DOHH2 (cell line): ENCODE measurements at regions not wholly inside any gene's neighbourhood (a gene's known extent, or its start where the extent isn't known, plus 50 kb on each side); places are given as distances from the start of the nearest gene placed in this dataset.

Experiments
- H3F3A ChIP-seq: fragments of 200-600 bp; sonication (generic), shearing (Covaris generic); 2 replicates; pipeline ENCODE4 v1.6.0; 2016; ENCODE audit warnings: antibody characterized with exemption, mild to moderate bottlenecking; ENCODE audit not compliant: control insufficient read depth, insufficient read depth
- H3K27ac ChIP-seq: fragments of 200-600 bp; sonication (generic); 2 replicates; pipeline ENCODE4 v1.5.1; 2014; ENCODE audit warnings: low read depth, mild to moderate bottlenecking, low read length, moderate library complexity
- H3K27me3 ChIP-seq: fragments of 200-600 bp; sonication (generic); 2 replicates; pipeline ENCODE4 v1.6.1; 2014; ENCODE audit warnings: mild to moderate bottlenecking, low read length, mixed read lengths; ENCODE audit not compliant: control insufficient read depth
- H3K36me3 ChIP-seq: fragments of 200-600 bp; sonication (generic); 2 replicates; pipeline ENCODE4 v1.6.1; 2014; ENCODE audit warnings: mild to moderate bottlenecking, low read length, moderate library complexity, mixed read lengths; ENCODE audit not compliant: control insufficient read depth
- H3K4me1 ChIP-seq: fragments of 200-600 bp; sonication (generic); 2 replicates; pipeline ENCODE4 v1.6.1; 2014; ENCODE audit warnings: mild to moderate bottlenecking, low read length, mixed read lengths; ENCODE audit not compliant: control insufficient read depth
- H3K4me2 ChIP-seq: fragments of 200-600 bp; sonication (generic); 2 replicates; pipeline ENCODE4 v1.6.0; 2014; ENCODE audit warnings: mild to moderate bottlenecking, low read length, moderate library complexity
- H3K4me3 ChIP-seq: fragments of 200-600 bp; sonication (generic); 2 replicates; pipeline ENCODE4 v1.5.1; 2014; ENCODE audit warnings: mild to moderate bottlenecking, low read length, mixed read lengths
- H3K79me2 ChIP-seq: fragments of 200-600 bp; sonication (generic); 2 replicates; pipeline ENCODE4 v1.6.1; 2014; ENCODE audit warnings: mild to moderate bottlenecking, low read length, mixed read lengths; ENCODE audit not compliant: control insufficient read depth
- H3K9me2 ChIP-seq: fragments of 200-600 bp; sonication (generic); replicated peaks from 2 replicates; pipeline ENCODE4 v1.6.1; 2014; ENCODE audit warnings: mild to moderate bottlenecking, low read length, mixed read lengths; ENCODE audit not compliant: control insufficient read depth
- H3K9me3 ChIP-seq: fragments of 200-600 bp; sonication (generic); 2 replicates; pipeline ENCODE4 v1.6.1; 2014; ENCODE audit warnings: antibody characterized with exemption, low read length, mixed read lengths; ENCODE audit not compliant: control insufficient read depth, insufficient read depth
- H4K20me1 ChIP-seq: fragments of 200-600 bp; sonication (generic); 2 replicates; pipeline ENCODE4 v1.6.0; 2014; ENCODE audit warnings: low read depth, mild to moderate bottlenecking, antibody characterized with exemption, low read length, moderate library complexity; ENCODE audit not compliant: control insufficient read depth, insufficient read depth
- CTCF ChIP-seq: fragments of 200-600 bp; sonication (generic); IDR thresholded peaks from one replicate; pipeline ENCODE4 v1.5.1; 2014; ENCODE audit warnings: antibody characterized with exemption, mild to moderate bottlenecking, low read depth, low read length; ENCODE audit not compliant: poor library complexity, severe bottlenecking
- EZH2phosphoT487 ChIP-seq: fragments of 200-600 bp; sonication (generic); IDR thresholded peaks from 2 replicates; pipeline ENCODE4 v1.6.1; 2017; ENCODE audit warnings: borderline replicate concordance, mild to moderate bottlenecking, antibody characterized with exemption, low read length, moderate library complexity, mixed read lengths

DNA sequence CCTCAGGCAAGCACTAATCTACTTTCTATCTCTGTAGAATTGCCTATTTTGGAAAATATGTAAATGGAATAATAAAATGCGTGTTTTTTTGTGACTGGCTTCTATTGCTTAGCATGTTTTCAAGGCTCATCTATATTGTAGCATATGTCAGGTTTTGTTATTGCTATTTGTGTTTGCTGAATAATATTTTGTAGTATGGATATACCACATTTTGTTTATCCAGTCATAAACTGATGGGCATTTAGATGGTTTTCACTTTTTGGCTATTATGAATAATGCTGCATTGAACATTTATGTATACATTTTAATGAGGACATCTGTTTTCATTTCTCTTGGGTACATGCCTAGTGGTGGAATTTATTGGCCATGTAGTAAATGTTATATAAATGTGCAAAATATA, 183.3 kb upstream of the ZP4 start:
- Histone ChIP-seq H3K36me3 (no peaks in the 10 kb centered on the region), H3K79me2 (no peaks in the 10 kb centered on the region), H3K9me3 (no peaks in the 10 kb centered on the region), H3K9me2 (no peaks in the 10 kb centered on the region), H4K20me1 (no peaks in the 10 kb centered on the region), H3F3A (no peaks in the 10 kb centered on the region), H3K27ac (no peak overlapping the region), H3K27me3 (no peaks in the 10 kb centered on the region), H3K4me1 (no peaks in the 10 kb centered on the region), H3K4me3 (no peak overlapping the region), H3K4me2 (no peak overlapping the region)
- TF ChIP-seq CTCF (no peak), EZH2phosphoT487 (no peak)

- Histone ChIP-seq H3K4me1 (no peaks in the 10 kb centered on the region), H3F3A (no peaks in the 10 kb centered on the region), H3K4me2 (no peak overlapping the region), H3K27me3 (no peaks in the 10 kb centered on the region), H3K9me2 (no peaks in the 10 kb centered on the region), H4K20me1 (no peaks in the 10 kb centered on the region), H3K9me3 (no peaks in the 10 kb centered on the region), H3K4me3 (no peak overlapping the region), H3K36me3 (no peaks in the 10 kb centered on the region), H3K79me2 (no peaks in the 10 kb centered on the region), H3K27ac (no peak overlapping the region)
- TF ChIP-seq EZH2phosphoT487 = no peak
- no peak for TF ChIP-seq CTCF
These were observed 180.3 kb upstream of the ZP4 start for GRCh38 chr1:238071061-238071460.

DNA sequence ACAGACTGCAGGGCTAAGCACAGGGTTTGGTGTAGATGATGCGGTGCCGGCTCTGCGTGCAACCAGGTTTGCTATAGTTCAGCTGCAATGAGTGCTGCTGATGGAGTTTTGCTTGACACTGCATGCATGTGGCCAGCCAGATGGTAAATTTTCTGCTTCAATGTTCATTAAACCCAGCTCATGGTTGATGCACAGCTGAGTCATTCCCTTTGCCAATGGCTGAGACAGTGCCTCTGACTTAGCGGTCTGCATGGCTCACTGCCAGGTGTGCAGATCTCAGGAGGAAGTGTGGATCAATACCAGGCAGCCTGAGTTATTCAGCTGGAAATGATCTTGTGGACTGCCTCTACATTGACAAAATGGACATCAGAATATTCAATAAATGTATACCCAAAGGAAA, 172.7 kb upstream of the ZP4 start:
- Histone ChIP-seq H3K4me2 (no peak overlapping the region), H3K36me3 (no peaks in the 10 kb centered on the region), H3K4me3 (no peak overlapping the region), H3K4me1 (no peaks in the 10 kb centered on the region), H3K9me2 (no peaks in the 10 kb centered on the region), H3K27ac (no peak overlapping the region), H3F3A (no peaks in the 10 kb centered on the region), H3K9me3 (no peaks in the 10 kb centered on the region), H3K79me2 (no peaks in the 10 kb centered on the region), H3K27me3 (no peaks in the 10 kb centered on the region), H4K20me1 (no peaks in the 10 kb centered on the region)
- TF ChIP-seq EZH2phosphoT487 = no peak
- no peak for TF ChIP-seq CTCF
